HepG2 (cell line): ENCODE measurements at regions not wholly inside any gene's neighbourhood (a gene's known extent, or its start where the extent isn't known, plus 50 kb on each side); places are given as distances from the start of the nearest gene placed in this dataset.

ENCODE experiments used
- CBFB ChIP-seq: sonication (generic); formaldehyde crosslinking; IDR thresholded peaks from 2 replicates; pipeline ENCODE4 v1.4.0; 2020; ENCODE audit warnings: missing genetic modification reagents
- KAT2B ChIP-seq: fragments of 150-350 bp; IDR thresholded peaks from 2 replicates; pipeline ENCODE4 v1.6.1; 2014; ENCODE audit warnings: low read depth, low read length, borderline replicate concordance
- KDM3A ChIP-seq: IDR thresholded peaks from 2 replicates; pipeline ENCODE4 v1.6.1; 2018; ENCODE audit warnings: low read depth, missing compliant biosample characterization
- KLF15 ChIP-seq: sonication (generic); formaldehyde crosslinking; IDR thresholded peaks from 2 replicates; pipeline ENCODE4 v1.8.1; 2023; ENCODE audit warnings: borderline replicate concordance, mild to moderate bottlenecking, inconsistent platforms, missing genetic modification reagents, mixed read lengths
- MBD4 ChIP-seq: IDR thresholded peaks from 2 replicates; pipeline ENCODE4 v1.6.1; 2012; ENCODE audit warnings: low read length, inconsistent platforms, borderline replicate concordance
- NFYB ChIP-seq: sonication (generic); formaldehyde crosslinking; IDR thresholded peaks from 2 replicates; pipeline ENCODE4 v1.4.0; 2020; ENCODE audit warnings: missing genetic modification reagents
- NPAS2 ChIP-seq: sonication (generic); formaldehyde crosslinking; IDR thresholded peaks from 2 replicates; pipeline ENCODE4 v1.8.0; 2022; ENCODE audit warnings: mild to moderate bottlenecking, missing genetic modification reagents, borderline replicate concordance
- PATZ1 ChIP-seq: sonication (generic); formaldehyde crosslinking; IDR thresholded peaks from 2 replicates; pipeline ENCODE4 v1.4.0; 2020; ENCODE audit warnings: missing genetic modification reagents
- PHF8 ChIP-seq: sonication (generic); formaldehyde crosslinking; IDR thresholded peaks from 2 replicates; pipeline ENCODE4 v1.5.0; 2020; ENCODE audit warnings: missing genetic modification reagents
- RARG ChIP-seq: sonication (generic); formaldehyde crosslinking; IDR thresholded peaks from 2 replicates; pipeline ENCODE4 v1.4.0; 2020; ENCODE audit warnings: low read depth, mild to moderate bottlenecking, missing genetic modification reagents
- SP2 ChIP-seq: sonication (generic); formaldehyde crosslinking; IDR thresholded peaks from 2 replicates; pipeline ENCODE4 v1.5.1; 2020; ENCODE audit warnings: mild to moderate bottlenecking, missing genetic modification reagents
- TBP ChIP-seq: sonication (generic); formaldehyde crosslinking; IDR thresholded peaks from 2 replicates; pipeline ENCODE4 v1.5.0; 2020; ENCODE audit warnings: missing genetic modification reagents
- TEF ChIP-seq: sonication (generic); formaldehyde crosslinking; IDR thresholded peaks from 2 replicates; pipeline ENCODE4 v1.5.0; 2020; ENCODE audit warnings: missing genetic modification reagents
- ZBTB1 ChIP-seq: sonication (generic); formaldehyde crosslinking; IDR thresholded peaks from 2 replicates; pipeline ENCODE4 v1.4.0; 2020; ENCODE audit warnings: missing genetic modification reagents, borderline replicate concordance
- ZNF207 ChIP-seq: fragments of 450-650 bp; IDR thresholded peaks from 2 replicates; pipeline ENCODE4 v1.6.1; 2016; ENCODE audit warnings: antibody characterized with exemption, borderline replicate concordance
- ZNF335 ChIP-seq: sonication (generic); formaldehyde crosslinking; IDR thresholded peaks from 2 replicates; pipeline ENCODE4 v1.4.0; 2020; ENCODE audit warnings: missing genetic modification reagents
- ZNF367 ChIP-seq: sonication (generic); formaldehyde crosslinking; IDR thresholded peaks from 2 replicates; pipeline ENCODE4 v1.4.0; 2020; ENCODE audit warnings: missing genetic modification reagents, borderline replicate concordance
- TF ChIP-seq, protein P1 (sequence below), 2 experiments: fragments of 450-650 bp in 1 of 2; sonication (generic) in 1 of 2; formaldehyde crosslinking in 1 of 2; IDR thresholded peaks; 2 replicates each; pipeline versions ENCODE4 v1.6.1 to v1.8.0; 2016 to 2022; ENCODE audit warnings: antibody characterized with exemption in 1 of 2, mild to moderate bottlenecking in 1 of 2, missing genetic modification reagents in 1 of 2
- TF ChIP-seq, protein P2 (sequence below): sonication (generic); formaldehyde crosslinking; IDR thresholded peaks from 2 replicates; pipeline ENCODE4 v1.8.0; 2022; ENCODE audit warnings: missing genetic modification reagents, low read depth, mild to moderate bottlenecking, borderline replicate concordance

DNA sequence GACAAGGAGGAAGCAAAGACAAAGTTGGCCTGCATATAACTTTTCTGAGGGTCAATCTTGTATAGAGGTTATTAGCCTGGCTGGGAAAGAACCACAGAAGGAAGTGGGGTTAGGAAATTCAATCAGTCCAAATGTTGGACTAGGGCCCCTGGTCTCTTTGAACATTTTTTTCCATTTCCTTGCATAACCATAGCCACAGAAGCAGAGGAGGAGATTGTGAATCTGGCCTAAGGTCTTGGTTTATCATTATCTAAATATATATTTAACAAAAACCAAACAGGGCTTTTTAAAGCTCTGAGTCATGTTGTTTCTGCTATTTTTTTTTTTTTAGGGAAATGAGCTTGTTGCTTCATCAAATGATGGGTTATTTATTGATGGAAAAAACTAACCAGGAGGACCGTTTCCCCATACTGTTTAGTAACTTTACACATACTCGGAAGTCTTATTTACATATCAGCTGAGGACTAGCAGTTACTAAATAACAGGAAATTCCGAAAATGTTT is 97.7 kb upstream of the ACSL4 start (continued):
- TF ChIP-seq, protein P1, sequence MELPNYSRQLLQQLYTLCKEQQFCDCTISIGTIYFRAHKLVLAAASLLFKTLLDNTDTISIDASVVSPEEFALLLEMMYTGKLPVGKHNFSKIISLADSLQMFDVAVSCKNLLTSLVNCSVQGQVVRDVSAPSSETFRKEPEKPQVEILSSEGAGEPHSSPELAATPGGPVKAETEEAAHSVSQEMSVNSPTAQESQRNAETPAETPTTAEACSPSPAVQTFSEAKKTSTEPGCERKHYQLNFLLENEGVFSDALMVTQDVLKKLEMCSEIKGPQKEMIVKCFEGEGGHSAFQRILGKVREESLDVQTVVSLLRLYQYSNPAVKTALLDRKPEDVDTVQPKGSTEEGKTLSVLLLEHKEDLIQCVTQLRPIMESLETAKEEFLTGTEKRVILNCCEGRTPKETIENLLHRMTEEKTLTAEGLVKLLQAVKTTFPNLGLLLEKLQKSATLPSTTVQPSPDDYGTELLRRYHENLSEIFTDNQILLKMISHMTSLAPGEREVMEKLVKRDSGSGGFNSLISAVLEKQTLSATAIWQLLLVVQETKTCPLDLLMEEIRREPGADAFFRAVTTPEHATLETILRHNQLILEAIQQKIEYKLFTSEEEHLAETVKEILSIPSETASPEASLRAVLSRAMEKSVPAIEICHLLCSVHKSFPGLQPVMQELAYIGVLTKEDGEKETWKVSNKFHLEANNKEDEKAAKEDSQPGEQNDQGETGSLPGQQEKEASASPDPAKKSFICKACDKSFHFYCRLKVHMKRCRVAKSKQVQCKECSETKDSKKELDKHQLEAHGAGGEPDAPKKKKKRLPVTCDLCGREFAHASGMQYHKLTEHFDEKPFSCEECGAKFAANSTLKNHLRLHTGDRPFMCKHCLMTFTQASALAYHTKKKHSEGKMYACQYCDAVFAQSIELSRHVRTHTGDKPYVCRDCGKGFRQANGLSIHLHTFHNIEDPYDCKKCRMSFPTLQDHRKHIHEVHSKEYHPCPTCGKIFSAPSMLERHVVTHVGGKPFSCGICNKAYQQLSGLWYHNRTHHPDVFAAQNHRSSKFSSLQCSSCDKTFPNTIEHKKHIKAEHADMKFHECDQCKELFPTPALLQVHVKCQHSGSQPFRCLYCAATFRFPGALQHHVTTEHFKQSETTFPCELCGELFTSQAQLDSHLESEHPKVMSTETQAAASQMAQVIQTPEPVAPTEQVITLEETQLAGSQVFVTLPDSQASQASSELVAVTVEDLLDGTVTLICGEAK (IDR thresholded peaks at IDR 0.05) = no peak
- TF ChIP-seq, protein P1 (CRISPR knock-in tag; IDR thresholded peaks at IDR 0.05) = no peak
- 0 out of 2 replicates have a peak, but pooled peaks have one; percentile 28 for TF ChIP-seq CBFB (CRISPR knock-in tag)
- no peak for TF ChIP-seq KLF15 (CRISPR knock-in tag)
- no peak for TF ChIP-seq TBP
- no peak for TF ChIP-seq PHF8 (CRISPR knock-in tag)
- TF ChIP-seq ZNF367 (CRISPR knock-in tag) = no peak
- no peak for TF ChIP-seq NPAS2
- peak; percentile 24; the same call in 1 of the 2 replicates for TF ChIP-seq PATZ1 (CRISPR knock-in tag)
- no peak for TF ChIP-seq SP2
- no peak for TF ChIP-seq NFYB
- TF ChIP-seq ZNF207 = no peak
- TF ChIP-seq ZBTB1 (CRISPR knock-in tag) = no peak
- TF ChIP-seq TEF = peak; percentile 88
- TF ChIP-seq, protein P2, sequence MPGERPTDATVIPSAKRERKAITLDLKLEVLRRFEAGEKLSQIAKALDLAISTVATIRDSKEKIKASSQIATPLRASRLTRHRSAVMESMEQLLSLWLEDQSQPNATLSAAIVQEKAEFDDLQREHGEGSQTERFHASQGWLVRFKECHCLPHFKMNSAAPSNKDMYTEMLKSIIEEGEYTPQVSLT (CRISPR knock-in tag) = no peak
- peak; percentile 81; the same call in 1 of the 2 replicates for TF ChIP-seq MBD4
- no peak for TF ChIP-seq KAT2B
- no peak for TF ChIP-seq KDM3A (CRISPR knock-in tag)
- no peak for TF ChIP-seq ZNF335 (CRISPR knock-in tag)
- TF ChIP-seq RARG (CRISPR knock-in tag) = no peak
